CD4-positive, CD25-positive, alpha-beta regulatory T cell (primary cell): ENCODE measurements at regions not wholly inside any gene's neighbourhood (a gene's known extent, or its start where the extent isn't known, plus 50 kb on each side); places are given as distances from the start of the nearest gene placed in this dataset.

Experiments
- ATAC-seq, 2 donors: fragments of 150-1000 bp; cut with Tn5 transposase; one replicate each; pipeline ENCODE4 v1.10.0; 2021; ENCODE audit warnings: low read depth in 2 of 2, moderate number of reproducible peaks in 2 of 2, moderate library complexity in 1 of 2
- DNase-seq, 3 donors: peaks; one replicate each; pipeline versions ENCODE4 v3.0.0 to v3.0.0-alpha.2; 2012 to 2022; ENCODE audit warnings: mixed read lengths in 1 of 3
- H3K27ac ChIP-seq: one replicate; pipeline ENCODE4 v1.7.0; 2013; ENCODE audit warnings: mild to moderate bottlenecking, low read length; ENCODE audit not compliant: insufficient read depth, poor library complexity, severe bottlenecking
- H3K27me3 ChIP-seq: one replicate; pipeline ENCODE4 v1.7.0; 2013; ENCODE audit warnings: low read length; ENCODE audit not compliant: control insufficient read depth, insufficient read depth
- H3K36me3 ChIP-seq: one replicate; pipeline ENCODE4 v1.7.0; 2013; ENCODE audit warnings: mild to moderate bottlenecking, low read length, moderate library complexity; ENCODE audit not compliant: control insufficient read depth, insufficient read depth
- H3K4me1 ChIP-seq: 2 replicates; pipeline ENCODE4 v1.7.0; 2013; ENCODE audit warnings: mild to moderate bottlenecking, low read length; ENCODE audit not compliant: insufficient read depth, control insufficient read depth, poor library complexity, severe bottlenecking
- H3K4me3 ChIP-seq: one replicate; pipeline ENCODE4 v1.7.0; 2013; ENCODE audit warnings: low read depth, mild to moderate bottlenecking, low read length, moderate library complexity
- H3K9me3 ChIP-seq, 2 experiments: 1 replicate in 1 of 2; 2 replicates in 1 of 2; pipeline ENCODE4 v1.7.0; 2013; ENCODE audit warnings: low read length in 2 of 2, mild to moderate bottlenecking in 1 of 2, moderate library complexity in 1 of 2; ENCODE audit not compliant: control insufficient read depth in 2 of 2
- H3K27ac Mint-ChIP-seq, 3 donors: one replicate each; pipeline ENCODE4 v1.8.0; 2020 to 2022; ENCODE audit warnings: mild to moderate bottlenecking in 3 of 3, mixed read lengths in 3 of 3, moderate library complexity in 2 of 3
- H3K27me3 Mint-ChIP-seq: one replicate; pipeline ENCODE4 v1.8.0; 2022; ENCODE audit warnings: mild to moderate bottlenecking, mixed read lengths
- H3K36me3 Mint-ChIP-seq: one replicate; pipeline ENCODE4 v1.8.0; 2020; ENCODE audit warnings: mixed read lengths
- H3K4me1 Mint-ChIP-seq, 4 donors: one replicate each; pipeline ENCODE4 v1.8.0; 2020 to 2022; ENCODE audit warnings: mixed read lengths in 4 of 4, mild to moderate bottlenecking in 1 of 4
- H3K4me3 Mint-ChIP-seq, 4 donors: one replicate each; pipeline ENCODE4 v1.8.0; 2020 to 2022; ENCODE audit warnings: mild to moderate bottlenecking in 4 of 4, mixed read lengths in 4 of 4, moderate library complexity in 3 of 4
- H3K9me3 Mint-ChIP-seq, 7 donors: one replicate each; pipeline ENCODE4 v1.8.0; 2020 to 2022; ENCODE audit warnings: mixed read lengths in 7 of 7, mild to moderate bottlenecking in 3 of 7, moderate library complexity in 2 of 7

GRCh38 chr5:39948341-39948740 lies 523.6 kb upstream of the DAB2 start:
- Histone ChIP-seq H3K4me3 (no peak overlapping the region), H3K36me3 (no peaks in the 10 kb centered on the region), H3K9me3 (no peaks in the 10 kb centered on the region), H3K4me1 (no peaks in the 10 kb centered on the region), H3K27me3 (no peaks in the 10 kb centered on the region), H3K27ac (no peak overlapping the region)
- no peak overlapping the region for H3K27ac Mint-ChIP-seq
- no peaks in the 10 kb centered on the region for H3K36me3 Mint-ChIP-seq
- H3K27me3 Mint-ChIP-seq: peaks cover 11% of the 10 kb centered on the region
- H3K4me1 Mint-ChIP-seq: peaks cover 0 to 2% (median 1%) of the 10 kb centered on the region in 4 donors
- DNase-seq: no peak
- H3K9me3 Mint-ChIP-seq: no peaks in the 10 kb centered on the region
- H3K4me3 Mint-ChIP-seq: no peak overlapping the region
- no peak for ATAC-seq

- H3K36me3 ChIP-seq: no peaks in the 10 kb centered on the region
- peaks cover 0 to 2% (median 1%) of the 10 kb centered on the region in 4 donors for H3K4me1 Mint-ChIP-seq
- no peaks in the 10 kb centered on the region for H3K36me3 Mint-ChIP-seq
- no peak overlapping the region for H3K27ac Mint-ChIP-seq
- no peak for ATAC-seq
- H3K27me3 ChIP-seq: no peaks in the 10 kb centered on the region
- H3K27ac ChIP-seq: no peak overlapping the region
- DNase-seq: no peak
- no peak overlapping the region for H3K4me3 Mint-ChIP-seq
- peaks cover 11% of the 10 kb centered on the region for H3K27me3 Mint-ChIP-seq
- no peaks in the 10 kb centered on the region for H3K9me3 ChIP-seq
- H3K9me3 Mint-ChIP-seq: no peaks in the 10 kb centered on the region
- no peaks in the 10 kb centered on the region for H3K4me1 ChIP-seq
- no peak overlapping the region for H3K4me3 ChIP-seq
Measured at GRCh38 chr5:39947657-39948056, 522.9 kb upstream of the DAB2 start.

GRCh38 chr5:39946356-39947045 lies 521.7 kb upstream of the DAB2 start:
- no peak overlapping the region for H3K4me3 Mint-ChIP-seq
- Histone ChIP-seq H3K36me3 (no peaks in the 10 kb centered on the region), H3K9me3 (no peaks in the 10 kb centered on the region), H3K4me1 (no peaks in the 10 kb centered on the region), H3K27me3 (no peaks in the 10 kb centered on the region), H3K27ac (no peak overlapping the region), H3K4me3 (no peak overlapping the region)
- DNase-seq (no peak), ATAC-seq (no peak)
- H3K36me3 Mint-ChIP-seq: no peaks in the 10 kb centered on the region
- H3K27me3 Mint-ChIP-seq: peaks cover 11% of the 10 kb centered on the region
- no peaks in the 10 kb centered on the region for H3K9me3 Mint-ChIP-seq
- no peak overlapping the region for H3K27ac Mint-ChIP-seq
- H3K4me1 Mint-ChIP-seq: peaks cover 0 to 2% (median 1%) of the 10 kb centered on the region in 4 donors

- H3K4me3 ChIP-seq: no peak overlapping the region
- no peaks in the 10 kb centered on the region for H3K27me3 ChIP-seq
- Mint-ChIP-seq H3K9me3 (no peaks in the 10 kb centered on the region), H3K27me3 (peaks cover 15% of the 10 kb centered on the region), H3K4me3 (no peak overlapping the region), H3K4me1 (peaks cover 0 to 2% (median 1%) of the 10 kb centered on the region in 4 donors), H3K36me3 (no peaks in the 10 kb centered on the region), H3K27ac (no peak overlapping the region)
- H3K36me3 ChIP-seq: no peaks in the 10 kb centered on the region
- no peak for DNase-seq
- no peaks in the 10 kb centered on the region for H3K9me3 ChIP-seq
- no peak overlapping the region for H3K27ac ChIP-seq
- no peak for ATAC-seq
- no peaks in the 10 kb centered on the region for H3K4me1 ChIP-seq
Measured at GRCh38 chr5:39945870-39946269, 521.1 kb upstream of the DAB2 start.

GRCh38 chr5:39943811-39944210 lies 519.0 kb upstream of the DAB2 start:
- H3K4me1 ChIP-seq: no peaks in the 10 kb centered on the region
- H3K9me3 ChIP-seq: no peaks in the 10 kb centered on the region
- no peaks in the 10 kb centered on the region for H3K36me3 ChIP-seq
- no peaks in the 10 kb centered on the region for H3K4me1 Mint-ChIP-seq
- DNase-seq: no peak
- H3K4me3 ChIP-seq: no peak overlapping the region
- H3K27me3 ChIP-seq: no peaks in the 10 kb centered on the region
- no peak overlapping the region for H3K27ac ChIP-seq
- no peak overlapping the region for H3K27ac Mint-ChIP-seq
- H3K9me3 Mint-ChIP-seq: no peaks in the 10 kb centered on the region
- no peak overlapping the region for H3K4me3 Mint-ChIP-seq
- H3K27me3 Mint-ChIP-seq: peaks cover 17% of the 10 kb centered on the region
- no peak for ATAC-seq
- H3K36me3 Mint-ChIP-seq: no peaks in the 10 kb centered on the region

- H3K9me3 Mint-ChIP-seq: no peaks in the 10 kb centered on the region
- no peaks in the 10 kb centered on the region for H3K36me3 Mint-ChIP-seq
- no peak for DNase-seq
- Histone ChIP-seq H3K36me3 (no peaks in the 10 kb centered on the region), H3K27me3 (no peaks in the 10 kb centered on the region), H3K27ac (no peak overlapping the region), H3K4me1 (no peaks in the 10 kb centered on the region), H3K9me3 (no peaks in the 10 kb centered on the region), H3K4me3 (no peak overlapping the region)
- H3K27me3 Mint-ChIP-seq: peaks cover 22% of the 10 kb centered on the region
- H3K4me3 Mint-ChIP-seq: no peak overlapping the region
- H3K27ac Mint-ChIP-seq: no peak overlapping the region
- ATAC-seq: no peak
- H3K4me1 Mint-ChIP-seq: no peaks in the 10 kb centered on the region
Measured at GRCh38 chr5:39942606-39943005, 517.8 kb upstream of the DAB2 start.

GRCh38 chr5:39941416-39941815 lies 516.6 kb upstream of the DAB2 start:
- no peaks in the 10 kb centered on the region for H3K9me3 ChIP-seq
- no peaks in the 10 kb centered on the region for H3K36me3 ChIP-seq
- H3K9me3 Mint-ChIP-seq: no peaks in the 10 kb centered on the region
- H3K4me3 ChIP-seq: no peak overlapping the region
- no peak overlapping the region for H3K27ac ChIP-seq
- H3K4me3 Mint-ChIP-seq: no peak overlapping the region
- peaks cover 22% of the 10 kb centered on the region for H3K27me3 Mint-ChIP-seq
- ATAC-seq: no peak
- H3K27me3 ChIP-seq: no peaks in the 10 kb centered on the region
- no peaks in the 10 kb centered on the region for H3K4me1 ChIP-seq
- no peak for DNase-seq
- no peaks in the 10 kb centered on the region for H3K4me1 Mint-ChIP-seq
- no peaks in the 10 kb centered on the region for H3K36me3 Mint-ChIP-seq
- no peak overlapping the region for H3K27ac Mint-ChIP-seq

GRCh38 chr5:39934830-39935229 lies 510.1 kb upstream of the DAB2 start:
- Mint-ChIP-seq H3K4me3 (no peak overlapping the region), H3K9me3 (peaks cover 0 to 6% (median 0%) of the 10 kb centered on the region in 7 donors), H3K36me3 (no peaks in the 10 kb centered on the region), H3K27ac (no peak overlapping the region), H3K27me3 (peaks cover 34% of the 10 kb centered on the region), H3K4me1 (no peaks in the 10 kb centered on the region)
- no peak for DNase-seq
- Histone ChIP-seq H3K27ac (no peak overlapping the region), H3K27me3 (peaks cover 14% of the 10 kb centered on the region), H3K36me3 (no peaks in the 10 kb centered on the region), H3K4me1 (no peaks in the 10 kb centered on the region), H3K4me3 (no peak overlapping the region), H3K9me3 (no peaks in the 10 kb centered on the region)
- ATAC-seq: no peak
